GM12801 (cell line): ENCODE measurements at regions not wholly inside any gene's neighbourhood (a gene's known extent, or its start where the extent isn't known, plus 50 kb on each side); places are given as distances from the start of the nearest gene placed in this dataset.

Source experiments
- CTCF ChIP-seq: IDR thresholded peaks from one replicate; pipeline ENCODE4 v1.5.1; 2011; ENCODE audit warnings: control low read depth; ENCODE audit not compliant: insufficient read length; ENCODE audit errors: extremely low read depth

- no peak for TF ChIP-seq CTCF
Measured at GRCh38 chr17:34110315-34110714, 144.8 kb upstream of the CCL2 start.

GRCh38 chr17:34113089-34113488, 142.0 kb upstream of the CCL2 start:
- no peak for TF ChIP-seq CTCF

- TF ChIP-seq CTCF, result no peak
Measured at GRCh38 chr17:34114174-34114573, 140.9 kb upstream of the CCL2 start.

- TF ChIP-seq CTCF, result no peak
Measured at GRCh38 chr17:34116306-34116705, 138.8 kb upstream of the CCL2 start.

GRCh38 chr17:34117332-34117731, 137.8 kb upstream of the CCL2 start:
- no peak for TF ChIP-seq CTCF

- TF ChIP-seq CTCF, result no peak
Measured at GRCh38 chr17:34117811-34118210, 137.3 kb upstream of the CCL2 start.

- TF ChIP-seq CTCF, result no peak
Measured at GRCh38 chr17:34118564-34118963, 136.5 kb upstream of the CCL2 start.

GRCh38 chr17:34121311-34121710, 133.8 kb upstream of the CCL2 start:
- TF ChIP-seq CTCF, result no peak
